ENCODE measurements at regions not wholly inside any gene's neighbourhood (a gene's known extent, or its start where the extent isn't known, plus 50 kb on each side); places are given as distances from the start of the nearest gene placed in this dataset.

- no peak for TF ChIP-seq CHD7 (IDR thresholded peaks at IDR 0.05; ENCODE audit: insufficient replicate concordance, low read length)
- no peak for TF ChIP-seq RAD21 (IDR thresholded peaks at IDR 0.05 in 1 of 2, conservative IDR thresholded peaks at IDR 0.05 in 1 of 2; ENCODE audit: low read depth in 2 of 2, low read length in 2 of 2)
- no peak for TF ChIP-seq GABPA (IDR thresholded peaks at IDR 0.05; ENCODE audit: borderline replicate concordance, insufficient read depth, low read length)
- no peak for TF ChIP-seq CBX8 (IDR thresholded peaks at IDR 0.05; ENCODE audit: borderline replicate concordance, low read depth, low read length)
- TF ChIP-seq HDAC6 (IDR thresholded peaks at IDR 0.05; ENCODE audit: low read depth, low read length) = no peak
- no peak for TF ChIP-seq USF2 (IDR thresholded peaks at IDR 0.05; ENCODE audit: low read length)
- no peak for TF ChIP-seq POLR2AphosphoS5 (IDR thresholded peaks at IDR 0.05; ENCODE audit: low read depth, low read length)
Measured at GRCh38 chr1:170226767-170227166, 81.0 kb downstream of the NTMT2 start (continued).

Data from H1 (cell line).